ENCODE measurements at regions not wholly inside any gene's neighbourhood (a gene's known extent, or its start where the extent isn't known, plus 50 kb on each side); places are given as distances from the start of the nearest gene placed in this dataset.

DNA sequence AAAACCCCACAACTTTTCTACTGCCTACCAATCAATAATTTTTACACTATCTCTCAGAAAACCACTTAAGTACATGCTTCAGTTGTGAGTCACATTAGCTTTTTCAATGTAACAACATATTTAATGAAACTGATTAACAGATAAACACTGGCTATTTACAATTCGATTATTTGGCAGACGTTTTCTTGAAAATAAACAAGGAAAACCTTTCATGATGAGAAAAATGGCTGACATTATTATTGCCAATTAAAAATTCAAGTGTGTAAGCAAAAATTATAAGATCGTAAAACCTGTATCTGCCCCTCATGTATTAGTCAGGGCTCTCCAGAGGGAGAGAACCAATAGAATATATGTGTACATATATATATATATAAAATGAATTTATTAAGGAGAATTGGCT lies 1555.5 kb upstream of the IGFBP7 start:
- no peak for TF ChIP-seq POLR2AphosphoS5 (IDR thresholded peaks at IDR 0.05)
- TF ChIP-seq, protein P1, sequence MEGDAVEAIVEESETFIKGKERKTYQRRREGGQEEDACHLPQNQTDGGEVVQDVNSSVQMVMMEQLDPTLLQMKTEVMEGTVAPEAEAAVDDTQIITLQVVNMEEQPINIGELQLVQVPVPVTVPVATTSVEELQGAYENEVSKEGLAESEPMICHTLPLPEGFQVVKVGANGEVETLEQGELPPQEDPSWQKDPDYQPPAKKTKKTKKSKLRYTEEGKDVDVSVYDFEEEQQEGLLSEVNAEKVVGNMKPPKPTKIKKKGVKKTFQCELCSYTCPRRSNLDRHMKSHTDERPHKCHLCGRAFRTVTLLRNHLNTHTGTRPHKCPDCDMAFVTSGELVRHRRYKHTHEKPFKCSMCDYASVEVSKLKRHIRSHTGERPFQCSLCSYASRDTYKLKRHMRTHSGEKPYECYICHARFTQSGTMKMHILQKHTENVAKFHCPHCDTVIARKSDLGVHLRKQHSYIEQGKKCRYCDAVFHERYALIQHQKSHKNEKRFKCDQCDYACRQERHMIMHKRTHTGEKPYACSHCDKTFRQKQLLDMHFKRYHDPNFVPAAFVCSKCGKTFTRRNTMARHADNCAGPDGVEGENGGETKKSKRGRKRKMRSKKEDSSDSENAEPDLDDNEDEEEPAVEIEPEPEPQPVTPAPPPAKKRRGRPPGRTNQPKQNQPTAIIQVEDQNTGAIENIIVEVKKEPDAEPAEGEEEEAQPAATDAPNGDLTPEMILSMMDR (IDR thresholded peaks at IDR 0.05), result no peak
